Erythroblast (primary cell): ENCODE measurements at regions not wholly inside any gene's neighbourhood (a gene's known extent, or its start where the extent isn't known, plus 50 kb on each side); places are given as distances from the start of the nearest gene placed in this dataset.
"Not testable (repeated sequence)": the region's sequence is repeated elsewhere in the genome, so short reads cannot be mapped to it uniquely, and the experiment has no call there.

ENCODE experiments used
- DNase-seq, 2 experiments: peaks; one replicate each; lab custom pipeline; 2025; lab: John Stamatoyannopoulos, UW
- GATA1 ChIP-seq: IDR thresholded peaks from 2 replicates; pipeline ENCODE4 v1.6.1; 2011; ENCODE audit warnings: low read depth, mild to moderate bottlenecking, control low read depth, low read length, moderate library complexity
- POLR2A ChIP-seq: IDR thresholded peaks from 2 replicates; pipeline ENCODE4 v1.6.1; 2011; ENCODE audit warnings: mild to moderate bottlenecking, low read length

GRCh38 chr6:169101036-169101805, 152.4 kb downstream of the THBS2 start:
- DNase-seq, result no peak
- TF ChIP-seq GATA1, result no peak
- TF ChIP-seq POLR2A, result no peak

- DNase-seq, result no peak
- no peak for TF ChIP-seq POLR2A
- TF ChIP-seq GATA1, result no peak
These were observed 154.0 kb downstream of the THBS2 start for GRCh38 chr6:169099411-169100202.

GRCh38 chr6:169098651-169099050, 155.0 kb downstream of the THBS2 start:
- not testable (repeated sequence) for DNase-seq

- no peak for TF ChIP-seq GATA1
- no peak for TF ChIP-seq POLR2A
- no peak for DNase-seq
These were observed 155.5 kb downstream of the THBS2 start for GRCh38 chr6:169098116-169098515.

- no peak for TF ChIP-seq POLR2A
- TF ChIP-seq GATA1, result no peak
- no peak for DNase-seq
These were observed 156.2 kb downstream of the THBS2 start for GRCh38 chr6:169097381-169097959.

GRCh38 chr6:169096388-169096787, 157.3 kb downstream of the THBS2 start:
- TF ChIP-seq GATA1, result no peak
- TF ChIP-seq POLR2A, result no peak
- no peak for DNase-seq

GRCh38 chr6:169095153-169095552, 158.5 kb downstream of the THBS2 start:
- TF ChIP-seq POLR2A (no peak), GATA1 (no peak)

GRCh38 chr6:169094552-169094950, 159.1 kb downstream of the THBS2 start:
- DNase-seq, result no peak
- no peak for TF ChIP-seq POLR2A
- TF ChIP-seq GATA1, result no peak

More at GRCh38 chr6:169095153-169095552, 158.5 kb downstream of the THBS2 start:
- no peak for DNase-seq

GRCh38 chr6:169093770-169094551, 159.7 kb downstream of the THBS2 start:
- TF ChIP-seq GATA1 (no peak), POLR2A (no peak)
- DNase-seq, result no peak

- TF ChIP-seq POLR2A (no peak), GATA1 (no peak)
- no peak for DNase-seq
These were observed 160.5 kb downstream of the THBS2 start for GRCh38 chr6:169093066-169093723.

GRCh38 chr6:169092375-169092774, 161.3 kb downstream of the THBS2 start:
- TF ChIP-seq POLR2A (no peak), GATA1 (no peak)
- DNase-seq, result no peak

- DNase-seq, result not testable (repeated sequence)
These were observed 163.0 kb downstream of the THBS2 start for GRCh38 chr6:169090514-169091127.

- DNase-seq, result no peak
- no peak for TF ChIP-seq GATA1
- no peak for TF ChIP-seq POLR2A
These were observed 164.9 kb downstream of the THBS2 start for GRCh38 chr6:169088762-169089161.
